Adipocyte (in vitro differentiated cells): ENCODE measurements at regions not wholly inside any gene's neighbourhood (a gene's known extent, or its start where the extent isn't known, plus 50 kb on each side); places are given as distances from the start of the nearest gene placed in this dataset.
"Not testable (repeated sequence)": the region's sequence is repeated elsewhere in the genome, so short reads cannot be mapped to it uniquely, and the experiment has no call there.

ENCODE experiments used
- DNase-seq: peaks from one replicate; pipeline ENCODE4 v3.0.0-alpha.2; 2015; ENCODE audit warnings: low read depth
- H3K27me3 ChIP-seq: replicated peaks from 2 replicates; pipeline ENCODE4 v1.7.0; 2013; ENCODE audit warnings: mild to moderate bottlenecking, low read length, moderate library complexity; ENCODE audit not compliant: control insufficient read depth, insufficient read depth
- H3K36me3 ChIP-seq: 2 replicates; pipeline ENCODE4 v1.7.0; 2013; ENCODE audit warnings: low read length, mild to moderate bottlenecking, moderate library complexity; ENCODE audit not compliant: control insufficient read depth, insufficient read depth, severe bottlenecking
- H3K4me1 ChIP-seq: 2 replicates; pipeline ENCODE4 v1.7.0; 2013; ENCODE audit warnings: mild to moderate bottlenecking, low read length, moderate library complexity; ENCODE audit not compliant: control insufficient read depth, insufficient read depth
- H3K4me3 ChIP-seq: 2 replicates; pipeline ENCODE4 v1.7.0; 2013; ENCODE audit warnings: mild to moderate bottlenecking, low read length, moderate library complexity
- H3K9ac ChIP-seq: 2 replicates; pipeline ENCODE4 v1.7.0; 2013; ENCODE audit warnings: mild to moderate bottlenecking, low read length, moderate library complexity
- H3K9me3 ChIP-seq: 2 replicates; pipeline ENCODE4 v1.7.0; 2013; ENCODE audit warnings: mild to moderate bottlenecking, low read length, moderate library complexity; ENCODE audit not compliant: control insufficient read depth

DNA sequence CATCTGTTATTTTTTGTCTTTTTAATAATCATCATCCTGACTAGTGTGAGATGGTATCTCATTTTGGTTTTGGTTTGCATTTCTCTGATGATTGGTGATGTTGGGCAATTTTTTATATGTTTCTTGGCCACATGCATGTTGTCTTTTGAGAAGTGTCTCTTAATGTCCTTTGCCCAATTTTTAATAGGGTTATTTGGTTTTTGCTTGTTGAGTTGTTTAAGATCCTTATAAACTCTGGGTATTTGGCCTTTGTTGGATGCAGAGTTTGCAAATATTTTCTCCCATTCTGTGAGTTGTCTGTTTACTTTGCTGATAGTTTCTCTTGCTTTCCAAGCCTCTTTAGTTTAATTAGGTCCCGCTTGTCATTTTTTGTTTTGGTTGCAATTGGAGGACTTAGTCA lies 152.1 kb upstream of the MED14 start:
- H3K9ac ChIP-seq, result no peak overlapping the region
- H3K4me1 ChIP-seq, result no peaks in the 10 kb centered on the region
- no peaks in the 10 kb centered on the region for H3K36me3 ChIP-seq
- peak; percentile 22 for DNase-seq
- no peak overlapping the region for H3K4me3 ChIP-seq
- peaks cover 16% of the 10 kb centered on the region for H3K27me3 ChIP-seq
- peaks cover 14% of the 10 kb centered on the region for H3K9me3 ChIP-seq

DNA sequence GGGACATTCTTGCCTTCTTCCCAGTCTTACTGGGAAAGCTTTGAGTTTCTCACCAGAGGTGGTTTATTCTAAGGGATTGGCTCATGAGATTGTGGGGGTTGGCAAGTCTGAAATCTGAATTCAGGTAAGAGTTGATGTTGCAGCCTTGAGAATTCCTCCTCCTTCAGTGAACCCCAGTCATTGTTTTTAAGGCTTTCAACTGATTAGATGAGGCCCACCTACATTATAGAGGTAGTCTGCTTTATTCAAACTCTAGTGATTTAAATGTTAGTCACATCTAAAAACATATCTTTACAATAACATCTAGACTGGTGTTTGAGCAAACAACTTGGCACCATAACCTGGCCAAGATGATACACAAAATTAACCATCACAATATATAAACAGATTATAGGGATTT lies 156.5 kb upstream of the MED14 start:
- H3K27me3 ChIP-seq, result peaks cover 6% of the 10 kb centered on the region
- H3K36me3 ChIP-seq, result no peaks in the 10 kb centered on the region
- no peak for DNase-seq
- no peak overlapping the region for H3K9ac ChIP-seq
- H3K9me3 ChIP-seq, result peaks cover 14% of the 10 kb centered on the region
- no peaks in the 10 kb centered on the region for H3K4me1 ChIP-seq
- H3K4me3 ChIP-seq, result no peak overlapping the region

DNA sequence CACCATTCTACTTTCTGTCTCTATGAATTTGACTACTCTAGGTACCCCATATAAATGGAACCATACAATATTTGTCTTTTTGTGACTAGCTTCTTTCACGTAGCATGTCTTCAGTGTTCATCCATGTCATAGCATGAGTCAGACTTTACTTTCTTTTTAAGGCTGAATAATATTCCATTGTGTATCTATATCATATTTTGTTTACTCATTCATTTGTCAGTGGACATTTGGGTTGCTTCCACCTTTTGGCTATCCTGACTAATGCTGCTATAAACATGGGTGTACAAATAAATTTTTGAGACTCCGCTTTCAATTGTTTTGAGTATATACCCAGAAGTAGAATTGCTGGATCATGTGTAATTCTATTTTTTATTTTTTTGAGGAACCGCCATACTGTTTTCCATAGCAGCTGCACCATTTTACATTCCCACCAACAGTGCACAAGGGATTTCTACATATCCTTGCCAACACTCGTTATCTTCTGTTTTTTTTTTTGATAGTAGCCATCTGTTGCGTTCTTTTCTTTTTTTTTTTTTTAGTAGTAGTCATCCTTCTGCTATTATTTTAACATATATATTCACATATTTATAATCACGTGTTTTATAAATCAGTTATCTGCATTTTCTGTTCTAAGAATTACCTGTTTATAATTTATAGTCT lies 158.0 kb upstream of the MED14 start:
- peaks cover 14% of the 10 kb centered on the region for H3K9me3 ChIP-seq
- no peaks in the 10 kb centered on the region for H3K36me3 ChIP-seq
- peaks cover 5% of the 10 kb centered on the region for H3K27me3 ChIP-seq
- no peak overlapping the region for H3K4me3 ChIP-seq
- no peak for DNase-seq
- no peaks in the 10 kb centered on the region for H3K4me1 ChIP-seq
- no peak overlapping the region for H3K9ac ChIP-seq

DNA sequence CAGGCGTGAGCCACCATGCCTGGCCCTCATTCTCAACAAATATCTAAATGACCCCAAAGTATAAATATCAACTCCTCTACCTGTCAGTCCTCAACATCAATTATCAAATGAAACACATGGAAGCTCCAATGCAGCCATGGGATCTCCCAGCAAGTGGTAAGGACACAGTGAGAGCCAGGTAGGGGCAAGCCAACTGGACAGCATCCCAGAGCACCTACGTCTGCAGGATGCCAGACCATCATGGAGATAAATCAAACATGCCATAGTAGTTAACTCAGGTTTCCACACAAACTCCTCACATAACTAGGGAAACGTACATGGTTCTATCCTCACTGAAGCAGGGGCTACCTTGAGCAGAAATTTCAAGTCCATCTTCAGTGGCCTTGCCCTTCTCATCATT lies 159.9 kb upstream of the MED14 start:
- H3K9me3 ChIP-seq, result peaks cover 14% of the 10 kb centered on the region
- DNase-seq, result no peak
- H3K9ac ChIP-seq, result no peak overlapping the region
- H3K36me3 ChIP-seq, result no peaks in the 10 kb centered on the region
- peaks cover 16% of the 10 kb centered on the region for H3K27me3 ChIP-seq
- H3K4me1 ChIP-seq, result no peaks in the 10 kb centered on the region
- H3K4me3 ChIP-seq, result no peak overlapping the region

DNA sequence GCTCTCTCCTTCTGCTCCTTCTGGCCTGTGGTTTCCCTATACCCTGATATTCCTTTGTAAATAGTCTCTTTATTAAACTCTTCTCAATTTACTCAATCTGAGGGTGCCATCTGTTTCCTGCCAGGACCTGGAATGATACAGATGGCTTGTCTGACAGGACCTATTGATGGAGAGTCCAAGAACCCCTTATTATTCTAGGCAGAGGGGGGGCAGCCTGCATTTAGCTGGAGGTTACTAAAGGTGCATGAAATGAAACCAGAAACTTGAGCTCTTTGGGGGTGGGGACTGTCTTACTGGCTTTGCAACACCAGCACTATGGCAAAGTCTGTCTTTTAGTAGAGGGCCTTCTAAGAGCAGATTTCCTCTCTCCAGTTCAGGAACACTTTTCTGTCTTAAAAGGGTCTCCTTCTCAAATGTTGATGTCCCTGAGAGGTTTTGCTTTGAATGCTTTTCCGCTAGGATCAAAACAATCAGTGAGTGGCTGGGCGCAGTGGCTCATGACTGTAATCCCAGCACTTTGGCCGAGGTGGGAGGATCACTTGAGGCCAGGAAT lies 162.5 kb upstream of the MED14 start:
- H3K9ac ChIP-seq, result no peak overlapping the region
- H3K9me3 ChIP-seq, result no peaks in the 10 kb centered on the region
- peaks cover 14% of the 10 kb centered on the region for H3K27me3 ChIP-seq
- no peak for DNase-seq
- no peaks in the 10 kb centered on the region for H3K4me1 ChIP-seq
- H3K36me3 ChIP-seq, result no peaks in the 10 kb centered on the region
- H3K4me3 ChIP-seq, result no peak overlapping the region

DNA sequence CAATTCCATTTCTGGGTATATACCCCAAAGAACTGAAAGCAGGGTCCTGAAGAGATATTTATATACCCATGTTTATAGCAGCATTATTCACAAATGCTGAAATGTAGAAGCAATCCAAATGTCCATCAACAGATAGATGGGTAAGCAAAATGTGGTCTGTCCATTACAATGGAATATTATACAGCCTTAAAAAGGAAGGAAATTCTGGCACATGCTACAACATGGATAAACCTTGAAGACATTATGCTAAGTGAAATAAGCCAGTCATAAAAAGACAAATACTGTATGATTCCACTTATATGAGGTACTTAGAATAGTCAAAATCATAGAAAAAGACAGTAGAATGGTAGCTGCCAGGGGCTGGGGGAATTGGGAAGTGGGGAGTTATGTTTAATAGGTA lies 169.4 kb upstream of the MED14 start:
- peaks cover 10% of the 10 kb centered on the region for H3K27me3 ChIP-seq
- peaks cover 13% of the 10 kb centered on the region for H3K9me3 ChIP-seq
- H3K36me3 ChIP-seq, H3K4me1 ChIP-seq, H3K9ac ChIP-seq, DNase-seq, H3K4me3 ChIP-seq: not testable (repeated sequence)

DNA sequence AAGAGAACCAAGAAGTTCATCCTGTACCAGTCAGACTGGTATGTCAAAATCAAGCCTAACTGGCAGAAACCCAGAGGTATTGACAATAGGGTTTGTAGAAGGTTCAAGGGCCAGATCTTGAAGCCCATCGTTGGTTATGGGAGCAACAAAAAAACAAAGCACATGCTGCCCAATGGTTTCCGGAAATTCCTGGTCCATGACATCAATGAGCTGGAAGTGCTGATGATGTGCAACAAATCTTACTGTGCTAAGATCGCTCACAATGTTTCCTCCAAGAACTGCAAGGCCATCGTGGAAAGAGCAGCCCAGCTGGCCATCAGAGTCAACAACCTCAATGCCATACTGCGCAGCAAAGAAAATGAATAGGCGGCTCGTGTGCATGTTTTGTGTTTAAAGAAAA lies 172.7 kb upstream of the MED14 start:
- Histone ChIP-seq H3K9me3 (peaks cover 13% of the 10 kb centered on the region), H3K4me3 (no peak overlapping the region), H3K4me1 (peaks cover 5% of the 10 kb centered on the region), H3K9ac (no peak overlapping the region), H3K36me3 (no peaks in the 10 kb centered on the region), H3K27me3 (peaks cover 5% of the 10 kb centered on the region)
- no peak for DNase-seq

DNA sequence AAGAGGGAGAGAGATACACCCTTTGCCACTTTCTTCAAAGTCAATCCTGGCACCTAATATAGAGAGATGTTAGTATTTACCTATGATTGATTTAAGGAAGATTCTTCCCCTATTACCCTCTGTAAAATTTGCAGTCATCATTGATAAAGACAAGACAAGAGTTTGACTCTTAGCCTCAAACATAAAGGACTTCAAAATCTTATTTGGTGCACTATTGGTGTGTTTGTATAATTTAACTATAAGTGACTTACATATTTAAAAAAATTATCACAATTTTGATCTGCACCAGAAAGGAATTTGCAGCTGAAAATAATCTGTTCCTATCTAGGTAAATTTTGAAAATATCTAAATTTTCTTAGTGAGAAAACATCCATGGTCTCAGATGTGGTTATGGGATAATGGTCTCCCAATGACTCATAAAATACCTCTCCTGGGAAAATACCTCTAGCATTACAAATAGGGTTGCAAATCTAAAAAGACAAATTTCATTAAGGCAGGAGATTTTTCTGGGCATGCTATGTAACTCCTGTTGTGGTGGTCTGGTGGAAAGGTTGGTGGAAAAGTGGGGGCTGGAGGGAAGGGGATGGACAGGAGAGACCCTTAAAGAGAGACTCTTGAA lies 173.6 kb upstream of the MED14 start:
- Histone ChIP-seq H3K4me1 (peaks cover 5% of the 10 kb centered on the region), H3K9me3 (peaks cover 8% of the 10 kb centered on the region), H3K9ac (no peak overlapping the region), H3K36me3 (no peaks in the 10 kb centered on the region), H3K27me3 (peaks cover 5% of the 10 kb centered on the region), H3K4me3 (no peak overlapping the region)
- DNase-seq, result peak; percentile 45

DNA sequence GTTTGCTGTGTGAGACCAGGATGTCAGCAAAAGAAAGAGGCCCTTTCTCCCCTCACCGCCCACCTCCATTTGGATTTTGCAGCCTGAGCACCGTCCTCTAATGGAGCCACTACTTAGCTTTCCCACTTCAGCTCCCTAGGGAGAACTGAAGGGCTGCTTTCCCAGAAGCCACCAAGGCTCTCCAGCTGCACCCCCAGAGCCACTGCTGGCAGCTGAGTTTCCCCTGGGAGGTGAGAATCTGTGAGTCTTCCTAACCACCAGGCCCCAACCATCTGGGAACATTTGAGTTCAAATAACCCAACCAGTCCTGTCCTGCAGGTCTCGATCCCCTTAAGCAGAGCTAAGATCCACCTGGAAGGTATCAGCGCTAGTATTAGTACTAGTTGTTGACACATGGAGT lies 173.1 kb upstream of the USP9X start:
- peaks cover 5% of the 10 kb centered on the region for H3K4me1 ChIP-seq
- H3K9me3 ChIP-seq, result no peaks in the 10 kb centered on the region
- no peaks in the 10 kb centered on the region for H3K27me3 ChIP-seq
- H3K36me3 ChIP-seq, result no peaks in the 10 kb centered on the region
- H3K4me3 ChIP-seq, result no peak overlapping the region
- H3K9ac ChIP-seq, result no peak overlapping the region
- no peak for DNase-seq

DNA sequence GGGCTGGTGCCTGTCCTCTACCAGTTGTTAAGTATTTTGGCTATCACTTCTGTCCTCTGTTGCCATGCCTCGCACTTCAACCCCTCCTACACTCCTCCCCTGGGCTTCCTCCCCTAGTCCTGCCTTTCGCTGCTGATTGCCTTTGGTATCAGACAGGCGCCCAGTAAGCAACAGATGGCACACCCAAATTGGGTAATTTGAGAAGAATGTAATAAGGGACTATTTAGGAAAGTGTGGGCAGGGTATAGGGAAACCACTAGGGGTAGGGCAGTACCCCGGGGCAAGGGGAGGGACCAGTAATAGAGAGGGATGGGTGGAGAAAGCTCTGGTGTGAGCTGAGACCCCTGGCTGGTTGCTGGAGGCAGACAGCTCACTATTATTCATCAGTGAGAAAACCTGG lies 172.7 kb upstream of the USP9X start:
- Histone ChIP-seq H3K4me3 (no peak overlapping the region), H3K9me3 (no peaks in the 10 kb centered on the region), H3K9ac (no peak overlapping the region), H3K27me3 (no peaks in the 10 kb centered on the region), H3K4me1 (peaks cover 5% of the 10 kb centered on the region), H3K36me3 (no peaks in the 10 kb centered on the region)
- DNase-seq, result no peak

DNA sequence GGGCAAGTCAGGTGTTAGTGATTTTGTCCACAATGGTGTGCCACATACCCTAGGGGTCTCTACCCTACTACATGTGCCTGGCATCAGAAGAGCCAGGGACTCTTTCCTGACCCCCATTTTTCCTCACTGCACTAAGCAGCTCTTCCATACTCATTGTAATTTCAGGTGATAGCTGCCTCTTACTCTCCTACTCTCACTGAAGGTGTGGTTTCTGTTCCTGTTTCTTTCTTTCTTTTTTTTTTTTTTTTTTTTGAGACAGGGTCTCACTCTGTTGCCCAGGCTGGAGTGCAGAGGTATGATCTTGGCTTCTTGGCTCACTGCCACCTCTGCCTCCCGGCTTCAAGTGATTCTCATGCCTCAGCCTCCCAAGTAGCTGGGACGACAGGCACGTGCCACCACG lies 164.9 kb upstream of the USP9X start:
- no peak for DNase-seq
- Histone ChIP-seq H3K4me3 (no peak overlapping the region), H3K4me1 (no peaks in the 10 kb centered on the region), H3K9me3 (peaks cover 19% of the 10 kb centered on the region), H3K27me3 (peaks cover 3% of the 10 kb centered on the region), H3K36me3 (no peaks in the 10 kb centered on the region), H3K9ac (no peak overlapping the region)
